H1 (cell line): ENCODE measurements at regions not wholly inside any gene's neighbourhood (a gene's known extent, or its start where the extent isn't known, plus 50 kb on each side); places are given as distances from the start of the nearest gene placed in this dataset.

Experiments used
- CTCF ChIA-PET: fragments of 300-600 bp; sonication (Branson Sonifier 250); formaldehyde crosslinking; loops from one replicate; lab custom pipeline; 2021; ENCODE audit not compliant: partially characterized antibody; lab: Charles Lee
- POLR2A ChIA-PET: fragments of 300-600 bp; sonication (Branson Sonifier 250); formaldehyde crosslinking; loops from one replicate; lab custom pipeline; 2021; ENCODE audit warnings: inconsistent platforms; ENCODE audit not compliant: partially characterized antibody; lab: Charles Lee
- DNase-seq, 2 experiments: peaks; one replicate each; pipeline versions ENCODE4 v3.0.0 to v3.0.0-alpha.2; 2010 to 2022; ENCODE audit warnings: low spot score in 2 of 2, low read depth in 1 of 2, mixed read lengths in 1 of 2
- FAIRE-seq: peaks from 2 replicates; lab custom pipeline; 2011; peaks lifted over from hg19 to GRCh38; lab: Jason Lieb, UNC
- H2AFZ ChIP-seq: 2 replicates; pipeline ENCODE4 v1.8.1; 2012; ENCODE audit warnings: low read length, inconsistent platforms
- H2AK5ac ChIP-seq: 2 replicates; pipeline ENCODE4 v1.6.1; 2013; ENCODE audit warnings: low read depth, low read length
- H2BK120ac ChIP-seq: replicated peaks from 2 replicates; pipeline ENCODE3; 2013; ENCODE audit warnings: low read depth, low read length, inconsistent platforms
- H2BK12ac ChIP-seq: 2 replicates; pipeline ENCODE4 v1.6.1; 2013; ENCODE audit warnings: low read depth, low read length
- H2BK15ac ChIP-seq: 2 replicates; pipeline ENCODE4 v1.6.1; 2013; ENCODE audit warnings: low read length
- H2BK20ac ChIP-seq: 2 replicates; pipeline ENCODE4 v1.6.1; 2013; ENCODE audit warnings: low read length
- H2BK5ac ChIP-seq: 2 replicates; pipeline ENCODE4 v1.6.1; 2013; ENCODE audit warnings: low read depth, low read length
- H3K14ac ChIP-seq: 2 replicates; pipeline ENCODE4 v1.6.1; 2013; ENCODE audit warnings: inconsistent platforms; ENCODE audit not compliant: insufficient read length
- H3K18ac ChIP-seq: 2 replicates; pipeline ENCODE4 v1.6.1; 2013; ENCODE audit warnings: low read length; ENCODE audit errors: extremely low read depth
- H3K23ac ChIP-seq: 2 replicates; pipeline ENCODE4 v1.6.1; 2013; ENCODE audit warnings: inconsistent platforms; ENCODE audit not compliant: insufficient read length
- H3K23me2 ChIP-seq: 2 replicates; pipeline ENCODE4 v1.6.1; 2013; ENCODE audit warnings: low read depth, low read length
- H3K27ac ChIP-seq: 2 replicates; pipeline ENCODE4 v1.6.1; 2011; ENCODE audit warnings: low read depth, low read length, inconsistent platforms
- H3K27me3 ChIP-seq, 4 experiments: replicated peaks in 1 of 4; 1 replicate in 1 of 4; 2 replicates in 3 of 4; pipeline versions ENCODE4 v1.6.1 to v1.8.1; 2011 to 2013; ENCODE audit warnings: low read length in 3 of 4, mild to moderate bottlenecking in 3 of 4, inconsistent platforms in 2 of 4, mixed read lengths in 2 of 4, moderate library complexity in 1 of 4; ENCODE audit not compliant: control insufficient read depth in 3 of 4, insufficient read depth in 3 of 4; ENCODE audit errors: extremely low read depth in 1 of 4
- H3K36me3 ChIP-seq, 4 experiments: 2 replicates each; pipeline versions ENCODE4 v1.6.1 to v1.8.1; 2011 to 2013; ENCODE audit warnings: mild to moderate bottlenecking in 4 of 4, low read length in 3 of 4, moderate library complexity in 2 of 4, control low read depth in 1 of 4, inconsistent platforms in 1 of 4; ENCODE audit not compliant: insufficient read depth in 4 of 4, control insufficient read depth in 2 of 4
- H3K4ac ChIP-seq: replicated peaks from 2 replicates; pipeline ENCODE3; 2013; ENCODE audit warnings: low read length, low read depth, mixed read lengths, inconsistent platforms; ENCODE audit not compliant: insufficient read length
- H3K4me1 ChIP-seq, 4 experiments: replicated peaks in 1 of 4; 1 replicate in 1 of 4; 2 replicates in 3 of 4; pipeline versions ENCODE4 v1.6.1 to v1.8.1; 2011 to 2013; ENCODE audit warnings: low read length in 3 of 4, inconsistent platforms in 2 of 4, mixed read lengths in 1 of 4; ENCODE audit not compliant: insufficient read depth in 4 of 4, control insufficient read depth in 3 of 4
- H3K4me2 ChIP-seq, 2 experiments: 2 replicates each; pipeline versions ENCODE4 v1.6.1 to v1.8.1; 2011 to 2013; ENCODE audit warnings: low read depth in 2 of 2, low read length in 2 of 2, control low read depth in 1 of 2, inconsistent platforms in 1 of 2, mild to moderate bottlenecking in 1 of 2; ENCODE audit not compliant: insufficient read depth in 1 of 2
- H3K4me3 ChIP-seq, 4 experiments: fragments of 200-600, 300-600 bp in 1 of 4; sonication (generic), shearing (Covaris generic), sonication (Bioruptor Twin) in 1 of 4; 2 replicates each; pipeline versions ENCODE4 v1.5.1 to v1.8.1; 2011 to 2016; ENCODE audit warnings: low read length in 4 of 4, low read depth in 3 of 4, control low read depth in 2 of 4, inconsistent platforms in 2 of 4, mild to moderate bottlenecking in 2 of 4, mixed read lengths in 1 of 4, moderate library complexity in 1 of 4; ENCODE audit not compliant: insufficient read depth in 2 of 4; ENCODE audit errors: extremely low read depth in 1 of 4
- H3K56ac ChIP-seq: replicated peaks from 2 replicates; pipeline ENCODE3; 2013; ENCODE audit warnings: low read depth, mild to moderate bottlenecking, mixed read lengths, low read length, inconsistent platforms; ENCODE audit not compliant: insufficient read length
- H3K79me1 ChIP-seq: 2 replicates; pipeline ENCODE4 v1.6.1; 2013; ENCODE audit warnings: low read depth, low read length, control low read depth
- H3K79me2 ChIP-seq, 2 experiments: 2 replicates each; pipeline versions ENCODE4 v1.6.1 to v1.8.1; 2012 to 2013; ENCODE audit warnings: low read length in 2 of 2, mild to moderate bottlenecking in 2 of 2, inconsistent platforms in 1 of 2; ENCODE audit not compliant: insufficient read depth in 2 of 2, control insufficient read depth in 1 of 2
- H3K9ac ChIP-seq, 4 experiments: replicated peaks in 1 of 4; 1 replicate in 1 of 4; 2 replicates in 3 of 4; pipeline versions ENCODE4 v1.6.1 to v1.8.1; 2011 to 2013; ENCODE audit warnings: low read depth in 3 of 4, low read length in 3 of 4, control low read depth in 2 of 4, mild to moderate bottlenecking in 2 of 4, moderate library complexity in 2 of 4, inconsistent platforms in 1 of 4; ENCODE audit errors: extremely low read depth in 1 of 4
- H3K9me3 ChIP-seq, 2 experiments: 2 replicates each; pipeline versions ENCODE4 v1.6.1 to v1.8.1; 2012 to 2013; ENCODE audit warnings: mild to moderate bottlenecking in 2 of 2, moderate library complexity in 2 of 2, control low read depth in 1 of 2, inconsistent platforms in 1 of 2, low read depth in 1 of 2, low read length in 1 of 2, mixed read lengths in 1 of 2; ENCODE audit not compliant: insufficient read depth in 2 of 2
- H4K20me1 ChIP-seq, 2 experiments: replicated peaks in 1 of 2; 2 replicates each; pipeline versions ENCODE3 to v1.8.1; 2011 to 2013; ENCODE audit warnings: inconsistent platforms in 2 of 2, low read length in 2 of 2, mild to moderate bottlenecking in 1 of 2; ENCODE audit not compliant: insufficient read depth in 2 of 2, control insufficient read depth in 1 of 2
- H4K5ac ChIP-seq: 2 replicates; pipeline ENCODE4 v1.6.1; 2013; ENCODE audit warnings: low read length, low read depth, mixed read lengths, inconsistent platforms; ENCODE audit not compliant: insufficient read length
- H4K8ac ChIP-seq: 2 replicates; pipeline ENCODE4 v1.8.0; 2013; ENCODE audit warnings: mild to moderate bottlenecking, moderate library complexity, low read length, inconsistent platforms; ENCODE audit not compliant: insufficient read depth; ENCODE audit errors: extremely low read depth
- H4K91ac ChIP-seq: replicated peaks from 2 replicates; pipeline ENCODE3; 2013; ENCODE audit warnings: low read length, mixed read lengths, inconsistent platforms; ENCODE audit not compliant: insufficient read length
- GTF2F1 ChIP-seq: IDR thresholded peaks from 2 replicates; pipeline ENCODE4 v1.6.1; 2012; ENCODE audit warnings: low read depth, low read length, improper control_type of control experiment, borderline replicate concordance
- HDAC2 ChIP-seq, 2 experiments: fragments of 300-600 bp in 1 of 2; sonication (generic) in 1 of 2; IDR thresholded peaks; 2 replicates each; pipeline ENCODE4 v1.6.1; 2011 to 2012; ENCODE audit warnings: low read depth in 2 of 2, low read length in 2 of 2, mild to moderate bottlenecking in 2 of 2, moderate library complexity in 2 of 2, borderline replicate concordance in 1 of 2, inconsistent platforms in 1 of 2
- SIX5 ChIP-seq: IDR thresholded peaks from 2 replicates; pipeline ENCODE4 v1.6.1; 2011; ENCODE audit warnings: mild to moderate bottlenecking, low read depth, low read length
- SP1 ChIP-seq: IDR thresholded peaks from 2 replicates; pipeline ENCODE4 v1.6.1; 2011; ENCODE audit warnings: low read depth, low read length
- TBP ChIP-seq: IDR thresholded peaks from 2 replicates; pipeline ENCODE4 v1.6.1; 2011; ENCODE audit warnings: low read depth, low read length, improper control_type of control experiment
- ZNF274 ChIP-seq: IDR thresholded peaks from 2 replicates; pipeline ENCODE4 v1.7.0; 2012; ENCODE audit warnings: low read length, borderline replicate concordance; ENCODE audit errors: extremely low read depth
- WGBS, 2 experiments: shearing (Covaris generic) in 1 of 2; methylation state at CpG; one replicate each; pipeline versions ENCODE4 v1.1.6 to v1.1.7; 2013 to 2015; ENCODE audit warnings: low lambda C conversion rate in 2 of 2, mixed read lengths in 2 of 2, inconsistent platforms in 1 of 2, low coverage in 1 of 2, missing lambda C conversion rate in 1 of 2; ENCODE audit not compliant: insufficient replicate concordance in 2 of 2, insufficient coverage in 1 of 2, insufficient read length in 1 of 2; ENCODE audit errors: extremely low coverage in 1 of 2, missing lambda C conversion rate in 1 of 2; 5-methylcytosine and 5-hydroxymethylcytosine counted together

DNA sequence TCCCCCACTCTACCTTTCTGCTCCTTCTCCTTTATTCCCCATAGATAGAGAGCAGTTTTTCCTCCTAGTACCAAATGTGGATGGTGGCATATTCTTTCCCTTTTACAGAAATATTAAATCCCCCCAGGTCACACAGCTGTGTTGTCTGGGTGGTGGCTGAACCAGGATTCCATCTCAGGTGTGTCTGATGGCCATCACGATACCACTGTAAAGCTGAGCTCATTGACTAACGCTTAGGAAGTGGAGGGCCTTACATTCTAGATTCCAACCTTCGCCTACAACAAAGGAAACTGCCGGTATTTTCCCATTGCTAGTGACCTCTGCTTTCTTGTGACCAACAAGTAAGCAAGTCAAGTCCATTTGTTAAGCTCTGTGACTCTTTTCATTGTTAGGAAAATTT is 131.9 kb upstream of the KLF4 start:
- Histone ChIP-seq H2BK12ac (no peak overlapping the region), H2BK120ac (no peak overlapping the region), H3K18ac (no peak overlapping the region), H2BK20ac (no peak overlapping the region), H3K79me1 (no peaks in the 10 kb centered on the region), H2AFZ (no peak overlapping the region; the same call in 1 of the 2 replicates), H3K27me3 (no peaks in the 10 kb centered on the region), H4K20me1 (no peaks in the 10 kb centered on the region), H3K14ac (no peak overlapping the region), H3K4me3 (no peak overlapping the region), H3K9ac (no peak overlapping the region), H2BK15ac (no peak overlapping the region), H3K56ac (no peak overlapping the region), H4K8ac (no peak overlapping the region), H3K23me2 (no peaks in the 10 kb centered on the region), H3K23ac (no peak overlapping the region), H4K91ac (no peak overlapping the region), H3K4me1 (no peaks in the 10 kb centered on the region; a peak in 1 of 7 replicates), H2BK5ac (no peak overlapping the region), H2AK5ac (no peak overlapping the region), H3K36me3 (no peaks in the 10 kb centered on the region), H3K9me3 (no peaks in the 10 kb centered on the region), H4K5ac (no peak overlapping the region), H3K4me2 (no peak overlapping the region), H3K4ac (no peak overlapping the region), H3K79me2 (no peaks in the 10 kb centered on the region), H3K27ac (no peak overlapping the region)
- POLR2A ChIA-PET: no interaction called here
- TF ChIP-seq HDAC2 (IDR thresholded peaks at IDR 0.05; ENCODE audit: borderline replicate concordance in 1 of 2, low read depth in 2 of 2, low read length in 2 of 2): no peak
- no peak for TF ChIP-seq GTF2F1
- TF ChIP-seq SIX5: no peak
- TF ChIP-seq SP1: no peak
- no peak for TF ChIP-seq TBP
- TF ChIP-seq ZNF274: no peak
- WGBS, 2 experiments: 95% methylated on average over 4 of the region's 4 CpGs; no CpG with 5 or more reads in 1 of the 2 experiments
- FAIRE-seq (no peak), DNase-seq (no peak)
- CTCF ChIA-PET: interaction anchor here (1.0 kb wide), 1 partner anchor 50 kb away, joined by 4 read pairs; no protein-coding TSS in a partner anchor
